GM18858 (cell line): ENCODE measurements at regions not wholly inside any gene's neighbourhood (a gene's known extent, or its start where the extent isn't known, plus 50 kb on each side); places are given as distances from the start of the nearest gene placed in this dataset.
"Not testable (repeated sequence)": the region's sequence is repeated elsewhere in the genome, so short reads cannot be mapped to it uniquely, and the experiment has no call there.

Experiments used
- ATAC-seq: cut with Tn5 transposase; IDR thresholded peaks from one replicate; pipeline ENCODE4 v1.9.1; 2021; ENCODE audit not compliant: unreplicated experiment

DNA sequence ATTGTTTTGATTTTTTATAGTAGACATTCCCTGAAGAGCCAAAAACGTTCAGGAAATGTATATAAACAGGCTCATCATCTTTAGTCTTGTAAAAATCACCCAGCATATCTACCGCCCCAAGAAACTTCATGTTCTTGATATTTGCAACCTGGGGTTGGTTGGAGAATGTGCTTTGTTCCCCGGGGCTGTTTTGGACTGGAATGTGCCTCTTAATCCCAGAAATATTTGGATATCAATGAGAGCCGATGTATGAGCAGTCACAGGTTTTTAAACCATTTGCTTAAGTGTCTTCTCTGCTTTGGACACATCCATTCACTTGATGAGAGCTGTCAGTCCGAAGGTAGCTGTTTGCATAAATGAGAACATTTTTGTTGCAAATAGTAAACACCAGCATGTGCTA is 449.7 kb downstream of the PCDH7 start:
- ATAC-seq = no peak

DNA sequence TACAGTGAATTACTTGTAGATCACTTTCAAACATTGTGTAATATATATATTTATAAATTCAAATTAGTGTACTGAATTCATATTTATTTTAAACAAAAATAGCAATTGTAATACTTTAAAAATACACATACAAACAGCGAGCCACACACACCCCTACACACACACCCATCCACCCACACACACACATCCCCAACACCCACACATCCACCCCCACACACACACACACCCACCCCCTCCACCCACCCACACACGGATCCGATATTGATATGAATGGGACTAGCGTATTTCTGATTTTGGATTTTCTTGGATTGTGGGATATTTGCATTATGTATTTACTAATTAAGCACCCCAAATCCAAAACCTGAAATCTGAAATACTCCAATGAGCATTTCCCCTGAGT is 451.2 kb downstream of the PCDH7 start:
- no peak for ATAC-seq

DNA sequence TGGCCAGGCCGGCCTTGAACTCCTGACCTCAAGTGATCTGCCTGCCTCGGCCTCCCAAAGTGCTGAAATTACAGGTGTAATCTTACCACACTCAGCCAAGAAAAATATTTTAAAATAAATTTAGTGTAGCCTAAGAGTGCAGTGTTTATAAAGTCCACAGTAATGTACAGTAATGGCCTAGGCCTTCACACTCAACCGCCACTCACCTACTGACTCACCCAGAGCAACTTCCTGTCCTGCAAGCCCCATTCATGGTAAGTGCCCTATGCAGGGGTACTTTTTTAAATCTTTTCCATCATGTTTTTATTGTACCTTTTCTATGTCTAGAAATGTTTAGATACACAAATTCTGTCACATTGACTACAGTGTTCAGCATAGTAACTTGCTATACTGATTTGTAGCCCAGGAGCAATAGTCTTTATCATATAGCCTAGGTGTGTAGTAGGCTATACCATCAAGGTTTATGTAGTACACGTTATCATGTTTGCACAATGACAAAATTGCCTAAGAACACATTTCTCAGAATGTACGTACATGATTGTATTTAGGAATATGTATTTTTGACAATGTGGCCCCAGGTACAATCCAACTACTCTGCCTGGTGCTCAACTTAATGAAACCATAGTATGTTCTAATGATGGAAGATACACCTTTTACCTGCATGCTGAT is 455.2 kb downstream of the PCDH7 start:
- no peak for ATAC-seq

DNA sequence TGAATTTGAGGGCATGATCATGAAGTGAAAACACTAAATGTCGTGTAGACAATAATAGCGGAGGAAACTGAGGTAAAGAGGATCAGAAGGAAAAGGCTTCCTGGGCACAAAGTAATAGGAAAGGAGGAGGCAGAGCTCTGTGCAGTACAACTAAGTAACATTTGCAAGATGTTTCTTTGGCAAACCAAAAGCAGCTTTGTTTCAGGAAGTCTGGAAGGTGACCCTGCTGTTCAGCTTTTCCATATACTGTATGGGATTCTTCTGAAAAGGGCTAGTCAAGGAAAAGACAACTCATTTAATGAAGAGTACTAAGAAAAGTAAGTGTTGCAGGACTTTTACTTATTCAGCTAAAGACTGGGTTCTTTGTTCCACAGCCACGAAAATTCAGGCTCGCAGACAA is 463.1 kb downstream of the PCDH7 start:
- ATAC-seq = no peak

DNA sequence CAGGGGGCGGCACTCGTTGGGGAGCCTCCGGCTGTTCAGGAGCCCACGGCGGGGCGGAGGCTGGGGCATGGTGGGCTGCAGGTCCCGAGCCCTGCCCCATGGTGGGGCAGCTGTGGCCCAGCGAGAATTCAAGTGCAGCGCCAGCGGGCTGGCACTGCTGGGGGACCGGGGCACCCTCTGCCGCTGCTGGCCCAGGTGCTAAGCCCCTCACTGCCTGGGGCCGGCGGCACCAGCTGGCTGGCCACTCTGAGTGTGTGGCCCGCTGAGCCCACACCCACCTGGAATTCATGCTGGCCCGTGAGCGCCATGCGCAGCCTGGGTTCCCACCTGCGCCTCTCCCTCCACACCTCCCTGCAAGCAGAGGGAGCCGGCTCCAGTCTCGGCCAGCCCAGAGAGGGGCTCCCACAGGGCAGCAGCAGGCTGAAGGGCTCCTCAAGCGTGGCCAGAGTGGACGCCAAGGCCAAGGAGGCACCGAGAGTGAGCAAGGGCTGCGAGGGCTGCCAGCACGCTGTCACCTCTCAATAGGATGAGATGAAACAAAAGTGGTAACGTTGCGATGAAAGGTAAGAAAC is 464.9 kb downstream of the PCDH7 start:
- no peak for ATAC-seq

DNA sequence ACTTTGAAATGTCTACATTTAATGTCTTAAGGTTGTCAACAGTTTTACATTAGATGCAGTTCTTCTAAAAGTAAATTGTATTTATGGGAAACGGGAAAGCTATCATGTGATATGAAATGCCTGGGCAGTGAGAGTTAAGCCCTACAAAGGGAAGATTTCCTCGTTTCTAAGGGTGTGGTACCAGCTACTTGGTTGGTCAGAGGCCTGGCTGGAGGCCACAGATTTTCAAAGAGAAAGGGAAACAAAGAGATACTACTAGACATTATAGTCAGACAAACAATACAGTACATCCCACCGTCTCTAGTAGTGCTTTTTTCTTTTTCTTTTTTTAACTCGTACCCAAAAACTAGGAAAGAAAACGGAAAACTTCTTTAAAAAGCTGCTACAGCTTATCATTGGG is 467.8 kb downstream of the PCDH7 start:
- ATAC-seq = no peak

DNA sequence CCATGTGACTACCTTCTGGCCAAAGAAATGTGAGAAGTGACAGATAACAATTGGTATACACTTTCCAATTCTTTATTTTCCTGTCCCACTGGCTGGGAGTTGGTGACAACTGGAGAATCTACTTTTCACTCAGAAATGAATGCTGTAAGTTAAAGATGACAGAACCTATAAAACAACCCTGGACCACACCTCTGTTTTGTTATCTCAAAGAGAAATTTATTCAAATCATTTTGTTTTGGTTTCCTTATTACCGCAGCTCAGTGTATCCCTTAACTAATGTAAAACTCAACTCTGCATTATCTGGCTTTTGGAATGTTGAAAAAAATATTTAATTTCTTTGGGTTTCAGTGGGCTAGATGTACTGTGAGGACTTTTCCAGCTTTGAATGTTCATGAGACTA is 469.8 kb downstream of the PCDH7 start:
- no peak for ATAC-seq

DNA sequence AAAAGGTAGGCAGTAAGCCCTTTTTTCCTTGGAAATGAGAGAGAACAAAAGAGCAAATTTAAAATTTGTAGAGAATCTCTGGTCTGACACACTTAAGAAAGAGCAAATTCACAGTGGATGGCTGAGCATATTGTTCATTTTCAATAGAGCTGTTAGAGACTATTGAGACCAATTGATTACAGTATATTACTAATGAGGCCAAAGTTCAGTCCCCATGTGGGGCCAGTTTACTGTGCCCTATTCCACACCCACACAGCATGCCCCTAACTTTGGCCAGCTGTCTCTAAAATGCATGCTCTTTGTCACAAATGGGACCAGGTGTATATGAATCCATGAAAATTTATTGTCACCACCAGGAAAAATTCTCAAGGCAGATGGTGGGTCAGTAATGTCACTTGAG is 470.5 kb downstream of the PCDH7 start:
- no peak for ATAC-seq

DNA sequence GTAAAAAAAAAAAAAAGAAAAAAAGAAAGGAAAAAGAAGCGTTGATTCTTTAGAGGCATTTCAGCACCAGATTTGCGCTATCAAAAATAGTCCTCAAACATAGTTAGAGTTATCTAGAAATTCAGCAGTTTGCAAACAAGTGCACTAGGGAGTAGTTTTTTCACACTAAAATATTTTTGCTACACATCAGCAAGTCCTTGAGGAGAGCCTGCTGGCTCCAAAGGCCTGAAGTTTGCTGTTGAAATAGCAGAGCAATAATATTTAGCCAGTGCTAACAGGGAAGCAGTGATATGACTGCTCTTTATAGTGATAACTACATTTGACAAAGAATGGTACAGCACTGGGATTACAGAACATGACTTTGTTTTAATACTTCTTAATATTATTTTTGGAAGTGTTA is 472.2 kb downstream of the PCDH7 start:
- ATAC-seq = no peak

DNA sequence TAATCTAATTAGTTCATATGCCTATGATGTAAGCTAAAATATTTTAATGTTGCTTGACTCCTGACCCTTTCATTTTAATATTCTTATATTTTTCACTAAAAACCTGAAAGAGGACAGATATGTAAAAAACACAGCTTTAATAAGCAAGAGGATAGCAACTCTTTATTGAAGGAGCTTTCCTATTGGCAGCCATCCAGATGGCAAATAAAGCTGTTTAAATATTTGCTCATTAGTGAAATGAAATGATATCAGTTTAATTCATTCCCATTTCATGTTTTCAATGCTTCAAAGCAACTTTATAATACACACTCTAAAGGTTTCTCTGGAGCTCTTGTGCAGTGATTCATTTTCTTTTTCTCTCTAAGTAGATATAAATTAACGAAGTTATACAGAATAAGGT is 473.4 kb downstream of the PCDH7 start:
- ATAC-seq = no peak

DNA sequence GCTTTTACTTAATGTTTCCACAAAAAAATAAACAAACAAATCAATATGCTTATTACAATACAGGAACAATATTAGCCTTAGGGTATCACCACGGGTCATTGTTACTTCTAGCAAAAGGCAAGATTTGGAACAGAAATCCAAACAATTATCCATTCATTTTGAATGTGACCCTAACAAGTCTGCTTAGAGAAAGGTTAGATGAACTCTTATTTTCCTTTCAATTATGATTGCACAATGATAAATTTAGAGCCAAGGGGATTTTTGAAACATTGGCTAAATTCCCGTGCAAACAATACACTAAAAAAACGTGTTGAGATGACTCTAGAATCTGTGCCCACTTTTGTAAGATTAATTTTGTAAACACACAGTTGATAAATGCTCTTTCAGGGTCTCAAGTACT is 474.7 kb downstream of the PCDH7 start:
- no peak for ATAC-seq

DNA sequence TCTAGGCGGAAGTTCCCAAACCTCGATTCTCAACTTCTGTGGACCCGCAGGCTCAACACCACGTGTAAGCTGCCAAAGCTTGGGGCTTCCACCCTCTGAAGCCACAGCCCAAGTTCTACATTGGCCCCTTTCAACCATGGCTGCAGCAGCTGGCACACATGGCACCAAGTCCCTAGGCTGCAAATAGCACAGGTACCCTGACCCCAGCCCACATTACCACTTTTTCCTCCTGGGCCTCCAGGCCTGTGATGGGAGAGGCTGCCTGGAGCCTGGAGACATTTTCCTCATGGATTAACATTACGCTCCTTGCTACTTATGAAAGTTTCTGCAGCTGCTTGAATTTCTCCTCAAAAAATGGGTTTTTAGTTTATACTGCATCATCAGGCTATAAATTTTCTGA is 479.5 kb downstream of the PCDH7 start:
- ATAC-seq = no peak

DNA sequence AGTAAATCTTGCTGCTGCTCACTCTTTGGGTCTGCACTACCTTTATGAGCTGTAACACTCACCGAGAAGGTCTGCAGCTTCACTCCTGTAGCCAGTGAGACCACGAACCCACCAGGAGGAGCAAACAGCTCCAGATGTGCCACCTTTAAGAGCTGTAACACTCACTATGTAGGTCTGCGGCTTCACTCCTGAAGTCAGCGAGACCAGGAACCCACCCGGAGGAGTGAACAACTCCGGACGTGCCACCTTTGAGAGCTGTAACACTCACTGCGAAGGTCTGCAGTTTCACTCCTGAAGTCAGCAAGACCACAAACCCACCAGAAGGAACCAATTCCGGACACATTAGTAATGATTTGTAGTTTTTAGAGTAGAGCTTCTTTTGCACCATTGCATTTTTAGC is 481.9 kb downstream of the PCDH7 start:
- not testable (repeated sequence) for ATAC-seq

DNA sequence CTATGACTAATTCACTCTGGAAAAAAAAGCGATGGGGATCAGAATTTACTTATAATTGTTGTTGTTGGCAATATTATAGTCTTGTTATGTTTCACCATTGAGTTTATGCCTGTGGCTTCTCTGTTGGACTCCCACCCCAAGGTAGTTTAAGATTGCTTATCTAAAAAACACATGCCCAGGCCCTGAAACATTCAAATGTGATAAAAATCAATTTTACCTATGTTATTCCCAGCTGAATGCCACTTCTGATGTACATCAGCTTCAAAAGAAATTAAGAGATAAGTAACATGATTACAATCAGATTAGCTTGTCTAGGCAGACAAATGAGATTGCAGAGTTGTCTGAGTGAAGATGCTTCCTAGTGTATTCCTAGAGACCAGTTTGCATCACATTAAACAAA is 484.7 kb downstream of the PCDH7 start:
- no peak for ATAC-seq

DNA sequence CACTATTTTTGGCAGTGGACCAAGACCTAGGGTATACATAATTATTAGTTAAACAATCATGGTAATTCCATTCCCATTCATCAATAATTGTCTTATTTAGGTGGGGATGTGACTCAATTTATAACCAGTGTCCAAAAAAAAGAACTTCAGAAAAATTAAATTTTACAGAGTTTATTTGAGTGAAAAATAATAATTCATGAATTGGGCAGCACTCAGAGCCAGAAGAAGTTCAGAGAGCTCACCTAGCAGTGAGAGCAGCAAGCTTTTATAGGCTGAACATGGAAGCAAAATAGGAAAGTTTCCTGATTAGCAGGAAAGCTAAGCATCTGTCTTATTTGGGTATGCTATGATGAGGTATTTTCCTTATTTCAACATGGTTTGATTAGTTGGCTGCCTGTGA is 500.8 kb downstream of the PCDH7 start:
- ATAC-seq = no peak

DNA sequence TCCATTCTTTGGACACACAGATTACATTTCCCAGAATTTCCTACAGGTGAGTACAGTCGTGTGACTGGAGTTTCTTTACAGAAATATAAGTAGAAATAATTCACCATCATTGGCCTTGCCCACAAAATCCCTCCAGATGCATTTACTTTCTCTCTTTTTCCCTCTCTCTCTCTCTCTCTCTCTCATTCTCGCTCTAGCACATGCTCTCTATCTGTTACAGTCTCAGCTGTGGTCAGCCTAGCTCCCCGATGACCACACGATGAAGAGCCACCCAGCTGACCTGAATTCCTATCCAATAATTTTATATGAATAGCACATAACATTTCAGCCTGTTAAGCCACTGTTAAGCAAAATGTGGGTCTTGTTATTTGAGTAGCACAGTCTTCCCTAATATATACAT is 507.9 kb downstream of the PCDH7 start:
- no peak for ATAC-seq

DNA sequence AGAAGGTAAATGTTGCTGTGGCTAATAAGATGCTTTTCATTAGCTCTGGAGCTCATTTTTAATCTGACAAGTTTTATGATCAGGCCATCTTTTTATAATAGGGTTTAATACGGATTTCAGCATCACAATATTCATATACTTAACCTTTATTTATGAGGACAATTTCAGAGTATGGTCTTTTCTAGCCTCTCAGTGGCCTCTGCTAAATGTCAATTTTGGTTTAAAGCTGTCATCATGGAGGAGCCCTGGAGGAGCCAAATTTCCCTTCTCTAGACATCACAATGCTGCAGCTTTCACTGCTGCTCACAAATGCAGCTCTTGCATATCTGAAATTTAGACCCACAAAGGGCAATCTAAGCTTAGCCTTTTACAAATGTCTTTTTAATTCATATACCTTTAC is 510.4 kb downstream of the PCDH7 start:
- ATAC-seq = no peak

DNA sequence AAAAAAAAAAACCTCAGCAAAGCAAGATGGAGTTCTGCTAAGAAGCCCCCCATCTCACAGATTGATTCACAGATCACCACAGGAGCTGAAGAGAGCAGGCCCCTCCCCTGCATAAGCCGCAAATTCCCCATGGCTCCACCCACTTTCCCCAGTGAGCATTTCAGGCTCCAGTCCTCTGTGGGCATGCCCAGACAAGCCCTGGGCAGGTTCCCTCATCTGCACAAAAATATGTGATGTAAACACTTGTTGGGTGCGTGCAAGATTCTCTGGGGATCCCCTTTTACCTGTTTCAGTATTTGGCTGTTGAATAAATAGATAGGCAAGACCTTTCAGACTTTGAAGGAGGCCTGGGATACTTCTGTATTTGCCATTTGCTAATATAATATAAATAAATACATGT is 514.3 kb downstream of the PCDH7 start:
- peak; percentile 67 for ATAC-seq

DNA sequence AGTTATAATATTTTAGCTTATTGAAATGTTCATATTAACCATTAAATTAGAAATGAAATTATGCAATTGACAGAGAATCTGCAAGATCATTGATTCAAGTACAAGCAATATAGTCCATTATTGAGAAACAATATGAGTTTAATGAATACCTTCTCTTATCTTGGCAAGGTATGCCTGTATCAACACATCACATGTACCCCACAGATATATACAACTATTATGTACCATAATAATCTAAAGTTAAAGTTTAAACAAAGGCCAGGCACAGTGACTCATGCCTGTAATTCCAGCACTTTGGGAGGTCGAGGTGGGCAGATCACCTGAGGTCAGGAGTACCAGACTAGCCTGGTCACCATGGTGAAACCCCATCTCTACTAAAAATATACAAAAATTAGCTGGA is 514.7 kb downstream of the PCDH7 start:
- ATAC-seq = no peak

DNA sequence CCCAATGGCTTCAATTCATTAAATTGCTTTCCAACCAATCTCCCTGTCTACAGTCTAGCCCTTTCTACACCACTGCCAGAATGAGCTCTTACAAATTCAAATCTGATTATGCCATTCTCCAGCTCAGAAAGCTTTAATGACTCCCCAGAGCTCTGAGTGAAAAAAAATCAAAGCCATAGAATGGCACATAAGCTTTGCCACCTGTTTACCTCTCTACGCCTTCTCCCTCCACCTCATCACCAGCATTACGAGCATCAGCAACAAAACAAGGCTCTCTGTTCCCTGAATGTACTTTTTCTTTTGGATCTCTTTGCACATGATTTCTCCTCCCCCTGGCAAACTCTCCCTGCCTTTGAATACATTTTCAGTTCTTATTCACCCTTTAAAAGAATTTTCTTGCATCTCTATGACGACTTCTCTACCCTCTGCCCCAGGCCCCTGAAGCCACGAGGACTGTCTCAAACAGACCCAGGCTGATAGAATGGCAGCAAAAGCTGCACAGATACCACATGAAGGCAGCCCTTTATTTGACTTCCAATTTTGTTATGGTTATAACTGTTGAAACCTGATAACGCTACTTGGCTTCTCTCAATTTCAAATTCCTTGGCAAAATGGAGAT is 516.0 kb downstream of the PCDH7 start:
- no peak for ATAC-seq

DNA sequence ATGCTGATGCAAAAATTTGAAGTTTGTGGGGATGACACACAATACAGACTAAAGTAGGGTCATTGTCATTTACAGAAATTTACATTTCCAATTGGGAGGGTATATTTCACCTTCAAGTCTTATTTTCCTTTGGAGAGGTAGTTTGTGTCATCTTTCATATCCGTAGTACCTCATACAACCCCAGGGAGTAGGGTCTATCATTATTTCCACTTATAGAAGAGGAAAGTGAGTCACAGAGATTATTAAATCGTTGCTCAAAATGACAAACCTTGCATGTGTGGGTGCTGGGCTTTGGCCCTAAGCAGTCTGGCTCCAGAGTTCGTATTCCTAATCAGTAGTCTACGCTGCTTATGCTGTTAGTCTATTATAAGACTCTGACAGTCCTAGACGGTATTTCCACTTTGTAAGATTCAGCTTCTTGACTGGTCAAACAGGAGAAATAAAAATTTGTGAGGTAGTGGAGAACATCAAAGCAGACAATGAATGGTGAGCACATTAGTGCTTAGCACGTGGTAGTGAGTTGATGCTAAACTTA is 516.5 kb downstream of the PCDH7 start:
- no peak for ATAC-seq

DNA sequence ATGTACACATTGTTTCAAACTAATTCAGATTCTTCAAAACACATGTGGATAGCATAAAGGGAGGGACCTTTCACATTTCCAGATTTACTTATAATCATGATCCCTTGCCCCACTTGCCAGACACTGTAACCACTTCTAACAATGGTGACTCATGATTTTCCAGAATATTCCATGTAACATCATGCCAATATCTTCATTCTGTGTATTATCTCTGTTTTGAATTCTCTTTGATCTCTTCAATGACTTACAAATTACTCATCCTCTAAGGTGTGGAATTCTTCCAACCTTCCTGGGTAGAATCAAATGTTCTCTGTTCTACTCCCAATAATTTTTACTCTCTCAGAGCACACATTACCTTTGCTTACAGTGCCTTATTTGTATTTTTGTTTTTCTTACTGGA is 517.1 kb downstream of the PCDH7 start:
- ATAC-seq = no peak

DNA sequence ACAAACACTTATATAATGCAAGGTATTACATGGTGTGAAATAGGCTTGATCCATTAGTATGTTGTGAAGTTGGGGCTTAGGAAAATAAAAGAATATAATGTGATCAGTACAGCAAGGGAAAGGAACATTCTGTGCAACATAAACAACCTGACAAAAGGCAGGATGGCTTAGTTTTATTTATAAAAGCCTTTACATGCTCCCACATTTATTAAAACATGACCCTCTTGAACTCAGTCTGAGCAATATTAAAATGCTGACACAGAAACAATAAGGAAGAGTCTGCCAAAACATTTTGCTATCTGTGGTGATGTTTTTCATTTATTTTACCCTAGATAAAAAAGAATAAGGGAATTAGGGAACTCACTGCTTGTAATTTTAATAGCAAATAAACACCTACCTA is 519.7 kb downstream of the PCDH7 start:
- no peak for ATAC-seq
